ENCODE measurements at regions not wholly inside any gene's neighbourhood (a gene's known extent, or its start where the extent isn't known, plus 50 kb on each side); places are given as distances from the start of the nearest gene placed in this dataset.

DNA sequence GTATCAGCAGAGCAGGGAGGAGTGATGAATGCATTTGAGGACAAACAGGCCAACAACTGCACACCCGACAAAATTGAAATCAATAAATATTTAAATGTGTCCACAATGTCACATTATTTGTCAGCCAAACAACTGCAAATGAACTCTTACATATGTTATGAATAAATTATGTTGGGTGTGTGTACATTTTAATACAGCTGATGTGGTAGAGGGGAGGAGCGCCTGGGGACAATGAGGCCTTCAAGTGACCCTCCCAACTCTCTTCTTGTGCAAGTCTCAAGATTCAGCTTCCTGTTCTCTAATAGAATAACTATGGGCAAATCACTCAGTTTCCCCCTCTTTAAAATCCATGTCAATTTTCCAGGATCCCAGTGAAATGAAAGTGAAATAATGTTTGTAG is 303.2 kb downstream of the TSHZ3 start:
- peaks cover 25% of the 10 kb centered on the region; the same call in 1 of the 2 replicates for H3K27me3 ChIP-seq (replicated peaks; ENCODE audit: insufficient read depth, low read length)
- H3K9me3 ChIP-seq (replicated peaks; ENCODE audit: insufficient read depth, low read length) = no peaks in the 10 kb centered on the region
- no peaks in the 10 kb centered on the region for H4K20me1 ChIP-seq (ENCODE audit: insufficient read depth, low read length)
- H3K9ac ChIP-seq (ENCODE audit: low read length) = no peak overlapping the region
- no peak overlapping the region for H3K4me3 ChIP-seq (ENCODE audit: low read length)
- TF ChIP-seq, protein P1, sequence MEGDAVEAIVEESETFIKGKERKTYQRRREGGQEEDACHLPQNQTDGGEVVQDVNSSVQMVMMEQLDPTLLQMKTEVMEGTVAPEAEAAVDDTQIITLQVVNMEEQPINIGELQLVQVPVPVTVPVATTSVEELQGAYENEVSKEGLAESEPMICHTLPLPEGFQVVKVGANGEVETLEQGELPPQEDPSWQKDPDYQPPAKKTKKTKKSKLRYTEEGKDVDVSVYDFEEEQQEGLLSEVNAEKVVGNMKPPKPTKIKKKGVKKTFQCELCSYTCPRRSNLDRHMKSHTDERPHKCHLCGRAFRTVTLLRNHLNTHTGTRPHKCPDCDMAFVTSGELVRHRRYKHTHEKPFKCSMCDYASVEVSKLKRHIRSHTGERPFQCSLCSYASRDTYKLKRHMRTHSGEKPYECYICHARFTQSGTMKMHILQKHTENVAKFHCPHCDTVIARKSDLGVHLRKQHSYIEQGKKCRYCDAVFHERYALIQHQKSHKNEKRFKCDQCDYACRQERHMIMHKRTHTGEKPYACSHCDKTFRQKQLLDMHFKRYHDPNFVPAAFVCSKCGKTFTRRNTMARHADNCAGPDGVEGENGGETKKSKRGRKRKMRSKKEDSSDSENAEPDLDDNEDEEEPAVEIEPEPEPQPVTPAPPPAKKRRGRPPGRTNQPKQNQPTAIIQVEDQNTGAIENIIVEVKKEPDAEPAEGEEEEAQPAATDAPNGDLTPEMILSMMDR (IDR thresholded peaks at IDR 0.05; ENCODE audit: low read length) = no peak
- no peak for TF ChIP-seq EZH2phosphoT487 (IDR thresholded peaks at IDR 0.05; ENCODE audit: low read length)
- TF ChIP-seq EZH2 (optimal IDR thresholded peaks at IDR 0.05; ENCODE audit: low read depth, low read length) = no peak
- H3K4me1 ChIP-seq (ENCODE audit: low read length) = no peaks in the 10 kb centered on the region
- no peaks in the 10 kb centered on the region for H3K79me2 ChIP-seq (ENCODE audit: low read length)
- H3K9me2 ChIP-seq (replicated peaks; ENCODE audit: insufficient read depth, low read length) = no peaks in the 10 kb centered on the region
- H3K4me2 ChIP-seq (ENCODE audit: low read depth, low read length) = no peak overlapping the region
- H2AFZ ChIP-seq (ENCODE audit: low read length) = no peak overlapping the region
- no peaks in the 10 kb centered on the region for H3K36me3 ChIP-seq (replicated peaks; ENCODE audit: insufficient read depth, low read length)
- H3F3A ChIP-seq (ENCODE audit: insufficient read depth, low read length) = no peaks in the 10 kb centered on the region
- DNase-seq = no peak
- H3K27ac ChIP-seq (ENCODE audit: low read length) = no peak overlapping the region

DNA sequence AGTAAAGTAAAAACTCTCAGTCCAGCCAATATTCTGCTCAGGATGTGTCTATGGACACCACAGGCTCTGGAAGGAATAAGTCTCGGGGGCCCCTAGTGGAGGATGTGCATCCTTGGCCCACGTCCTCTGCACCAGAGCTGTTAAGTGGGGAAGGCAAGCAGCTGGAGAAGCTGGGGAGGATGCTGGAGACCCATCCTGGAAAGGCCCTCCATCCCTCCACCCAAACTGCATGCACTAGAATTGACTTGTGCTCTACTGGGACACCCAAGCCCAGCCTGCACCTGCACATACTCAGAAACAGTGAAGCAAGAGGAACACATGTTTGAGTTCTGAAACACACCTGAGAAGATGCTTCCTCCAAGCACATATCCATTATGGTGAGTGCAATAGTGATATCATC is 307.8 kb downstream of the TSHZ3 start:
- H3K27me3 ChIP-seq (replicated peaks; ENCODE audit: insufficient read depth, low read length) = peaks cover 19% of the 10 kb centered on the region; the same call in 1 of the 2 replicates
- H3K79me2 ChIP-seq (ENCODE audit: low read length) = no peaks in the 10 kb centered on the region
- no peaks in the 10 kb centered on the region for H3F3A ChIP-seq (ENCODE audit: insufficient read depth, low read length)
- H3K9me3 ChIP-seq (replicated peaks; ENCODE audit: insufficient read depth, low read length) = no peaks in the 10 kb centered on the region
- H2AFZ ChIP-seq (ENCODE audit: low read length) = no peak overlapping the region
- H3K4me3 ChIP-seq (ENCODE audit: low read length) = no peak overlapping the region
- H4K20me1 ChIP-seq (ENCODE audit: insufficient read depth, low read length) = no peaks in the 10 kb centered on the region
- no peaks in the 10 kb centered on the region for H3K36me3 ChIP-seq (replicated peaks; ENCODE audit: insufficient read depth, low read length)
- H3K4me2 ChIP-seq (ENCODE audit: low read depth, low read length) = no peak overlapping the region
- H3K9ac ChIP-seq (ENCODE audit: low read length) = no peak overlapping the region
- H3K9me2 ChIP-seq (replicated peaks; ENCODE audit: insufficient read depth, low read length) = no peaks in the 10 kb centered on the region
- TF ChIP-seq, protein P1 (IDR thresholded peaks at IDR 0.05; ENCODE audit: low read length) = no peak
- TF ChIP-seq EZH2 (optimal IDR thresholded peaks at IDR 0.05; ENCODE audit: low read depth, low read length) (no peak), EZH2phosphoT487 (IDR thresholded peaks at IDR 0.05; ENCODE audit: low read length) (no peak)
- H3K4me1 ChIP-seq (ENCODE audit: low read length) = no peaks in the 10 kb centered on the region
- H3K27ac ChIP-seq (ENCODE audit: low read length) = no peak overlapping the region
- no peak for DNase-seq

DNA sequence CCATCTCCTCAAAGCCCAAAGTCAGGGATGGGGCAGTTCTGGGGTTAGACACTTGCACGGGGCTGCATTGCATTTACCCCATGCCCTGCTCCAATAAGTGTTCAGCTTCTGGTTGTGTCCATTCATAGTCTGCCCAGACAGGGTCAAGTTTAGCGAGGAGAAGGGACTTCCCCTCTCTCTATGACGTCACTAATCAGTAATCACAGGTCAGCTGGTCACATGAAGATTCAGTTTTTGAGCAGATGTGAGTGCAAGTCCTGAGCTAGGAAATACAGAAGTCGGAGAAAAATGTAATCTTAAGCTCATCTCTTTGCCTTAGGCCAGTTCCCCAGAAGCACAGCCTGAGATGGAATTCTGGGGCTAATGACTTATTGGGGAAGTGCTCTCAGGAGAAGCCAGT is 310.1 kb downstream of the TSHZ3 start:
- Histone ChIP-seq H3K4me2 (ENCODE audit: low read depth, low read length) (no peak overlapping the region), H3K79me2 (ENCODE audit: low read length) (no peaks in the 10 kb centered on the region), H3F3A (ENCODE audit: insufficient read depth, low read length) (no peaks in the 10 kb centered on the region), H2AFZ (ENCODE audit: low read length) (no peak overlapping the region), H3K9ac (ENCODE audit: low read length) (no peak overlapping the region), H3K27ac (ENCODE audit: low read length) (no peak overlapping the region), H3K4me1 (ENCODE audit: low read length) (no peaks in the 10 kb centered on the region), H3K27me3 (replicated peaks; ENCODE audit: insufficient read depth, low read length) (peaks cover 35% of the 10 kb centered on the region), H3K4me3 (ENCODE audit: low read length) (no peak overlapping the region), H4K20me1 (ENCODE audit: insufficient read depth, low read length) (no peaks in the 10 kb centered on the region), H3K36me3 (replicated peaks; ENCODE audit: insufficient read depth, low read length) (no peaks in the 10 kb centered on the region), H3K9me2 (replicated peaks; ENCODE audit: insufficient read depth, low read length) (no peaks in the 10 kb centered on the region), H3K9me3 (replicated peaks; ENCODE audit: insufficient read depth, low read length) (no peaks in the 10 kb centered on the region)
- no peak for DNase-seq
- TF ChIP-seq EZH2 (optimal IDR thresholded peaks at IDR 0.05; ENCODE audit: low read depth, low read length) (no peak), EZH2phosphoT487 (IDR thresholded peaks at IDR 0.05; ENCODE audit: low read length) (no peak)
- TF ChIP-seq, protein P1 (IDR thresholded peaks at IDR 0.05; ENCODE audit: low read length) = no peak

All from MM.1S (cell line).